GM19035 (cell line): ENCODE measurements at regions not wholly inside any gene's neighbourhood (a gene's known extent, or its start where the extent isn't known, plus 50 kb on each side); places are given as distances from the start of the nearest gene placed in this dataset.
"Not testable (repeated sequence)": the region's sequence is repeated elsewhere in the genome, so short reads cannot be mapped to it uniquely, and the experiment has no call there.

Experiments
- ATAC-seq: cut with Tn5 transposase; IDR thresholded peaks from one replicate; pipeline ENCODE4 v1.9.1; 2021; ENCODE audit not compliant: unreplicated experiment

- no peak for ATAC-seq
Observed at GRCh38 chr2:199216253-199216652, 241.5 kb downstream of the SATB2 start.

GRCh38 chr2:199207011-199207410, 250.7 kb downstream of the SATB2 start:
- no peak for ATAC-seq

- ATAC-seq: no peak
Observed at GRCh38 chr2:199206536-199206935, 251.2 kb downstream of the SATB2 start.

GRCh38 chr2:199202964-199203363, 254.8 kb downstream of the SATB2 start:
- no peak for ATAC-seq

- ATAC-seq: no peak
Observed at GRCh38 chr2:199201539-199201938, 256.2 kb downstream of the SATB2 start.

GRCh38 chr2:199199797-199200196, 257.9 kb downstream of the SATB2 start:
- ATAC-seq: no peak

GRCh38 chr2:199197448-199197847, 260.3 kb downstream of the SATB2 start:
- no peak for ATAC-seq

GRCh38 chr2:199196686-199197085, 261.1 kb downstream of the SATB2 start:
- no peak for ATAC-seq

- ATAC-seq: no peak
Observed at GRCh38 chr2:199195927-199196502, 261.7 kb downstream of the SATB2 start.

- ATAC-seq: no peak
Observed at GRCh38 chr2:199191461-199191860, 266.3 kb downstream of the SATB2 start.

GRCh38 chr2:199189229-199189628, 268.5 kb downstream of the SATB2 start:
- ATAC-seq: no peak

- ATAC-seq: no peak
Observed at GRCh38 chr2:199186301-199186751, 271.4 kb downstream of the SATB2 start.

- ATAC-seq: not testable (repeated sequence)
Observed at GRCh38 chr2:199185174-199185573, 272.6 kb downstream of the SATB2 start.

- no peak for ATAC-seq
Observed at GRCh38 chr2:199163613-199164458, 293.9 kb downstream of the SATB2 start.

- no peak for ATAC-seq
Observed at GRCh38 chr2:199160677-199161465, 296.9 kb downstream of the SATB2 start.

GRCh38 chr2:199160081-199160480, 297.7 kb downstream of the SATB2 start:
- no peak for ATAC-seq

GRCh38 chr2:199148076-199148845, 309.5 kb downstream of the SATB2 start:
- no peak for ATAC-seq

- no peak for ATAC-seq
Observed at GRCh38 chr2:199147216-199147615, 310.5 kb downstream of the SATB2 start.

- ATAC-seq: no peak
Observed at GRCh38 chr2:199144546-199144945, 313.2 kb downstream of the SATB2 start.

- ATAC-seq: no peak
Observed at GRCh38 chr2:199144036-199144435, 313.7 kb downstream of the SATB2 start.

GRCh38 chr2:199136681-199137080, 321.1 kb downstream of the SATB2 start:
- no peak for ATAC-seq
